ENCODE measurements at regions not wholly inside any gene's neighbourhood (a gene's known extent, or its start where the extent isn't known, plus 50 kb on each side); places are given as distances from the start of the nearest gene placed in this dataset.

DNA sequence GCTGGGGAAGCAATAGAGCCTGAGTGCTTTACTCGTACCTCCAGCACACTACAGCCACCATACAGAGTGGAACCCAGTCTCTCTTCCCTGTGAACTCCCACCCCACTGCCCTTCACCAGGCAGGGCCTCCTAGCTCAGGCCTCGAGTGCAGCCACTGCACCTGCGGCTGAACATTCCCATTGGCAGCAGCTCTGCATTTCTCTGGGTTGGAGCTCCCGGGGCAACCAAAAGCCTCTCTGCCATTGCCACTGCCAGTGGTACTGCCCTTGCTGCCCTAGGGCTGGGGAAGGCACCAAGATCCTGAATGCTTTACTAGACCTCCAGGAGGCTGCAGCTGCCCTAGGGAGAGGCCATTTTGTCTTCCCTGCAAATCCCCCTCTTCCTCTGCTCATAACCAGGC lies 266.8 kb downstream of the TDRD3 start:
- TF ChIP-seq POLR2A (IDR thresholded peaks at IDR 0.05; ENCODE audit: low read length) (no peak), GATA1 (IDR thresholded peaks at IDR 0.05; ENCODE audit: low read depth, low read length) (no peak)
